SKM-1 treated with dmso at 0.1 percent for 144 hours (cell line): ENCODE measurements at regions not wholly inside any gene's neighbourhood (a gene's known extent, or its start where the extent isn't known, plus 50 kb on each side); places are given as distances from the start of the nearest gene placed in this dataset.

Experiments
- DNase-seq: peaks from one replicate; lab custom pipeline; 2025; ENCODE audit not compliant: unreplicated experiment; lab: John Stamatoyannopoulos, UW

DNA sequence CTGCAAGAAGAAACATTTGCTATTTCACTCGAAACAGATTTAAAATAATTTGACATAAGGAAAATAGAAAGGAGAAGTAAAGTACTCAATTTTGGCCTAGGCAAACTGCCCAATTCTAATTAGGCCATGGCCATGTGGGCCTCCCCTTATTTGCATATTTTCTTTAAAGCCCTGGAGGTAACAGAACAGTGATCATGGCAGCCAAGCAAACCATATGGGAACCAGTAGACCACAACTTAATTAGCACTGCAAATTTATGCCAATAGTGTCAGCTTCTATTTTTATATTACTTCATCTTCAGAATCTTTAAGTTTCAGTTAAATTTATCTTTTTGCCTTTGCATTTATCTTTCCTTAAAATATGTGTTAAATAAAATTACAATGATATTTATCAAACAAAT, 63.3 kb upstream of the THSD7A start:
- DNase-seq = no peak

DNA sequence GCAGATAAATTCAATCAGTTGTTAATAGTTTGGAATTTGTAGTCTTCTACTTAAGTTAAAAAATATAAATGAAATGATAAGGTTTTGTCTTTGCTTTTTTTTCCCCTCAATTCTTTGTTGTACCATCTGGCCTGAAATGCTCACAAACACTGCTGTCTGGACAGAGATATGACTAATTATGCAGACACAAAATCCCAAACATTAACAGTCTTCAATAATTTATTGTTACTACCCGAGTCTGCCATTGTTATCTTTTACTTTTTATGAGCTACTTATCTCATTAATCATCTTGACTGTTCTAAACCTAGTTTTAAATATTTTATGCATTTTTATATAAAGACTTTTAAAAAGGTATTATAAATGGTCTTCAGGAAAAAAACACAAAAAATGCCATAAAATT, 64.7 kb upstream of the THSD7A start:
- DNase-seq = no peak

DNA sequence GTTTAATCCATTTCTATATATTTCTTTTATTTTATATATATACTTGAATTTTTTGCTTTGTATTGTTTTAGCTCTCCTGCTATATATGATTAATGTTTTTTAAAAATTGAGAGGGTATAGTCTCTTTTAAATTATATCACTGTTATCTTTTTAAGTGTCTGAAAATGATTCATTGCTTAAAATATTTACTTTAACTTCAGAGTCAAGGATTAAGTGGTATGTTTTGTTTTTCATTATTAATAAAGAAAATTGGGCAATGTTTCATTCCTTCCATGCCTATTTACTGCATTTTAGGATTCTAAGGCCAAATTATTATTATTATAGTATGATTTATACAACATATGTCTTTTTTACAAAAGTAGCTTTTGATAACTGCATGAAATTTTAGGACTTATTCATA, 67.2 kb upstream of the THSD7A start:
- no peak for DNase-seq

DNA sequence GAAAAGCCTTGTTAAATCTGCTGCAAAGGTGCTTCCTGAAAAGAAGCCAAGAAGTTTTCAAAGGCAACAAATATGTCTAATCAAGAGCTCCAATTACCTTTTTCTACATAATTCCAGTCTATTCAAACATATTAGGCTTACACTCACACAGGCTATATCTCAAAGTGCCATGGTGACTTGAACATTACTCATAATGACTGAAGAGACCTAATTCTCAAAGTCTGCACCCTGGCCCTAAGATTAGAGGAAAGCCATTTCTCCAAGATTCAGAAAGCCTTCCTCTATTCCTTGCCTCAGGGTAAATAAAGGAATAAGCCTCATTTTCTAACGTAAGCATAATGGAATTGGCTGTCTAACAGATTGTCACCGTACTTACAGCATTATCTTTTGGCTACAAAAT, 78.3 kb upstream of the THSD7A start:
- DNase-seq = no peak

DNA sequence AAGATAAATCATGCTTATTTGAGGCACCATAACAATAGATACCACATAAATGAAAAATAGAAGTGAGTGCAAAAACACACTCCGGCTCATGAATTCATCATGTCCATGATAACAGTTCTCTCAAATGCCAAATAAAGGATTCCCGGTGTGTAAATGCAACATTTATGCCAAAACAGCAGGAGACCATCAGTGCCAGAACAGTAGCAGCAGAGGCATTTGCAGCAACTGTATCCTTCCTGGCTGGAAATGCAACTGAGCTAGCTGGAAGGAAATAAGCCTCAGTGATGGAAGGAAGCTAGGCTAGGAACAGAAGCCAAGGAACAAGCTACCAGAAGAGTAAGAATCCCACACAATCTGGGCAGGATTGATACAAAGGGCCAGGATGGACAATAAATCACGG, 79.9 kb upstream of the THSD7A start:
- DNase-seq = no peak

DNA sequence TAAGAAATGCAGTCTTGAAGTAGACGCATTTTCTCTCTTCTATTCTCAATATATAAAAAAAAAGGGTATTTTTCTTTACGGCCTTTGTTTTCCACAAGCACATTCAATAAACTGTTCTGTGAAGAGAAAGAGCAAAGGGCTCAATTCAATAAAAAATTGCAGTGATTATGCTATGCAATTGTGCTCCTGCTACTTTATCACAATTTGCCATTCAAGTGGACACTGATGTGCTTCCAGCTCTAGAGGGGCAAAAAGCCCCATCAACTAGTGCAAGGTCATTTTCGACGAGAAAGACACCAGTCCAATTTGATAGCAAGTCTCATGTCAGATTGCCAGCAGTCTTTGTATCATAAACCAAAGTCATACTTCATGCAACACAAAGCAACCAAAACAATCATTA, 82.6 kb upstream of the THSD7A start:
- no peak for DNase-seq

DNA sequence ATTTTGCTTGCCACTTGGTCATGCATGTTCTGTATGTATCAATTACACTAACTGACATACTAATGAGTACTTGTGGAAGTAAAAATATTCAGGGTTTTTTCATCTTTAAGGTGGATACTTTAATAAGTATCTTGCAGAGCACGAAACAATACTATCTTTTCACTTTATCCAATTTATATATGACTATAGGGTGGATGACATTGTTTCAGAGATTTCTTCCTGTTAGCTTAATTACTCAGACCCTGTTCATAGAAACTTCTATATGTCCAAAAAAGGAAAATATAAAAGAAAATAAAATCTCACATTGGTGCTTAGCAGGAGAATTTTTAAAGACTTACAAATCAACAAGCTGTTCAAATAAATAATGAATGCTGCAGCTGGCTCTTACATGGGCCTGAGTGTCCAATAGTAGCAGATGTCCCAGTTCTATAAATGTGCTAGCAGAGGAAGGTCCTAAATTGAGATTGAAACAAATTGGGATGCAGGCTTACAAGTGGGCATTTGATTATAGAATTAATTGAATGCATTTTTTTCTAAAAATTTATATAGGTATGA, 91.5 kb upstream of the THSD7A start:
- DNase-seq = no peak

DNA sequence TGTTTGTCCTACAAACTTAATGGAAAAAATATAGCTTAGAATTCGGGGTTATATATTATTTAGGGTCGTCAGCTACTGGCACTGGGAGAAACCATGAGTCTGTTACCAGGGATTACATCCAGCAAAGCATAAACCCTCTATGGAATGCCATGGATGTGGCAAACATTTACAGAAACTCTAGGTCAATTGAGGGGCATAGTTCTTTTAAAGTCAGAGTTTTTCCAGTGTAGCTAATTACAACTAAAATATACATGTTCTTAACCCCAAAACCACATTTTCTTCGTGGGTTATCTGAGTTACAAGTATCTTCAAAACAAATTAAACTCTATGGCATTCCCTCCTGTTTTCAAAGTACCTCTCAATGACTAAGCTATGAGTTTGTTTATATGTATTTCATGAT, 99.3 kb upstream of the THSD7A start:
- DNase-seq = no peak

DNA sequence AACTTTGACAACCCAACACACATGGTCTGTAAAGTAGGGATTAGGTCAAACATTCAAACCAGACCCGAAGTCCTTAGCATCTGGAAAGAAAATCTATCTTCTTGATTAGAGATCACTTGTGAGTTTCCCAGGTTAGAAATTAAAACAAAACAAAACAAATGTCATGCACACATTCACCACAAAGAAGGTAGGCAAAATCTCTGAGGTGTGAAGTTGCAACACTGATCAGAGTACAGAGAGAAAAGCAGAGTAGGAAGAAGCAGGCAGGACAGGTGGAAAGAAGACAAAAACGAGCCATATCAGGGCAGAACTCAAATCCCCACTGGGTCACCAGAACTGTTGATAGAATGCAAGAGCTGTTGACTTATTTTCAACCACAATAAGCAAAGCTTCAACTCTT, 102.8 kb upstream of the THSD7A start:
- DNase-seq = no peak

DNA sequence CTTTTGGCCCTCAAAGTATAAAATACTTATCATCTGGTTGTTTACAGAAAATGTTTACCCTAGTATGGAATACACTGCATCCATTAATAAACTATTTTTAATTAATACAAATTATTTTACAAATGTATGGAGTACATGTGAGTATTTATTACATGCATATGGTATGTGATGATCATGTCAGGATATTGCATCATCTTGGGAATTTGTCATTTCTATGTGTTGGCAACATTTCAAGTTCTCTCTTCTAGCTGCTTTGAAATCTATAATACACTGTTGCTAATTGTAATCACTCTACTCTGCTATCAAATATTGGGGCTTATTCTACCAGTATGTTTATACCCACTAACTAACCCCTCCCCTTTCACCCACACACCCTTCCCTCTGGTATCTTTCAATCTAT, 103.9 kb upstream of the THSD7A start:
- no peak for DNase-seq

DNA sequence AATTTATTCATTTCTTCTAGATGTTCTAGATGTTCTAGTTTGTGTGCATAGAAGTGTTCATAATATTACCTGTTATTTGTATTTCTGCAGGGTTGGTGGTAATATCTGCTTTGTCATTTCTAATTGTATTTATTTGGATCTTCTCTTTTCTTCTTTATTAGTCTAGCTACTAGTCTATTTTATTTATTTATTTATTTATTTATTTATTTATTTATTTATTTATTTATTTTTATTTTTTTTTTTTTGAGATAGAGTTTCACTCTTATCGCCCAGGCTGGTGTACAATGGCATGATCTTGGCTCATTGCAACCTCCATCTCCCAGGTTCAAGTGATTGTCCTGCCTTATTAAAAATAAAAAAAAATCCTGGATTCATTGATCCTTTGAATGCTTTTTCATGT, 114.8 kb upstream of the THSD7A start:
- DNase-seq = no peak

DNA sequence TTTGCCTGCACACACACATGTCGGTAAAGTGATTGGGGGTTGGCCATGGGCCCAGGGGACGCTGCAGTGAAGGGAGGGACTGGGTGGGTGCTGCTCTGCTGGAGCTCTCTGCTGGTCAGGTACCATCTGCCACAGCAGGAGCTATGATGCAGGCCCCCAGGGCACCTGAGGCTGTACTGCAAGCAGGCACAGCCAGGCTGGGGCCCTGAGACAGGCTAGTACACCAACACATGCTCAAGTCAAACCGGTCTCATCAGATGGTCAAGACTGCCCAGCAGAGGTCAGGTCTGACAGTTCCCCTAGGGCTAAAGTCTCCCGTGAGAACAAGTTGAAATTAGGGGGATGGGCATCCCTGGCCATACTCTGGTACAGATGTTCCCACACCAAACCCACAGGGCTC, 118.3 kb upstream of the THSD7A start:
- no peak for DNase-seq

DNA sequence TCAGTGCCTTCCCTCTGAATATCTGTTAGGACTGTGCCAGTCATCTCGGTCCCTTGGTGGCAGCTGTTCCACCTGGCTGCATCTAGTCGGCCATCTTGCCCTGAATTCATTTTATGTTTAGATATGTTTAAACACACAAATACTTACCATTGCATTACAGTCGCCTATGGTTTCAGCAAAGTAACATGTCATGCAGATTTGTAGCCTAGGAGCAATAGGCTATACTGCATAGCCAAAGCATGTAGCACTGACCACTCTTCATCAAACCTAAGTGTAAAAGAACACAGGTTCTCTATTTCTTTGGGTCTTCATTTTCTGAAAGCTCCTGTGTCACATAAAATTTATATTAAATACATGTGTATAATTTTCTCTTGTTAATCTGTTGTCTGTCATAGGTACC, 118.9 kb upstream of the THSD7A start:
- DNase-seq = no peak

DNA sequence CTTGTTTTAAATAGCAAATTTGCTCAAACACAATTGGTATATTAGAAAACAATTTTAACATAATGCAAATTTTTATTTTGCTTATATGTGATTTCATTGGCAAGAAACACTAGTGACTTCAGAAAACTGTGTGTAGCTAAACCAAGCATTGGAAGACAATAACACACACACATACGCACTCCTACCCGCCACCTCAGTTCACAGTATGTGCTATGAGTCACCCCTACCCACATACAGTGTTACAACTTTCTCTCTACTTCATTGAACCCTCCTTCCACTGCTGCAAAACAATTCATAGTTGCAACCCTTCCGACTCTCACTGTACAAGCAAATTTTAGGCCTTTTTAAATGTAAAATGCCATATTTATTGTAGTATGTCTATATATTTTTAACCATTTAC, 119.9 kb upstream of the THSD7A start:
- DNase-seq = no peak

DNA sequence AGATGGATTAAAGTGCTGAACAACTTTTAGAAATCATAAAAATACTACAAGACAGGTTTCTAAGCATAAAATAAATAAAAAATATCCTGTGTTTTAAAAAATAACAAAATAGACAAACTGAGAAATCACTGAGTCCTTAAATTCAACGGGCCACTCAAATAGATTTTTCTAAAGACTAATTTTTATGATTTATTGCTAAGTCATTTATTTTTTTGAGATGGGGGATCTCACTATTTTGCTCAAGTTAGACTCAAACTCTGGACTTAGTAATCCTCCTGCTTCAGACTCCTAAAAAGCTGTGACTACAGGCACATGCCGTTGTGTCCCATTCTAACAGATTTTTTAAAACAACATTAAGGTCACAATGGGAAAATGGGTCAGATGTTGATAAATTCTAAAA, 121.0 kb upstream of the THSD7A start:
- DNase-seq = no peak

DNA sequence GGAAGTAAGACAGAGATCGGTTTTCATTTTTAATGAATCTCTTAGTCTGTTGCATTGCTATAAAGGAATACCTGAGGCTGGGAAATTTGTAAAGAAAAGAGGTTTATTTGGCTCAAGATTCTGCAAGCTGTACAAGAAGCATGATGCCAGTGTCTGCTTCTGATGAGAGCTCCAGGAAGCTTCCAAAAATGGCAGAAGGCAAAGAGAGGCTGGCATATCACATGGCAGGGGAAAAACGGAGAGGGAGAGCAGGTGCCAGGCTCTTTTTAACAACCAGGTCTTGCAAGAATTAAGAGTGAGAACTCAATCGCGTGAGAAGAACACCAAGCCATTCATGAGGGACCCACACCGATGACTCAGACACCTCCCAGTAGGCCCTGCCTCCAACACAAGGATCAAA, 125.0 kb upstream of the THSD7A start:
- DNase-seq = no peak

DNA sequence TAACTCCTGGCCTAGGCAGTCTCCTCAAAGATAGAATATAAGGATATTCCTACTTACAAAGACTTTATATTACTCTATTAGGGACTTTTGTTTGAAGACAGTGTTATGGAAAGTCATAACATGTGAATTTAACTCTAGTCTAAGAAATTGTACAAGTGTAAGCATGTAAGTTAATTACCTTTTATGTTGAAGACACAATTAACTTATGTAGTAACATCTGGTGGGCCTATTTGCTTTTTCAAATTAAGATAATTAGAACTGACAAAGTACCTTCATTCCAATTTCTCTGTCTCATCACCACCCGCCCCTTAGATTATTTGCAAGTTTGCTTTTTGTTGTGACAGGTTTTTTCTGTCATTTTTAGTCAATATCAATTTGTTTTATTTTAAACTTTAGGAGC, 126.0 kb upstream of the THSD7A start:
- DNase-seq = no peak

DNA sequence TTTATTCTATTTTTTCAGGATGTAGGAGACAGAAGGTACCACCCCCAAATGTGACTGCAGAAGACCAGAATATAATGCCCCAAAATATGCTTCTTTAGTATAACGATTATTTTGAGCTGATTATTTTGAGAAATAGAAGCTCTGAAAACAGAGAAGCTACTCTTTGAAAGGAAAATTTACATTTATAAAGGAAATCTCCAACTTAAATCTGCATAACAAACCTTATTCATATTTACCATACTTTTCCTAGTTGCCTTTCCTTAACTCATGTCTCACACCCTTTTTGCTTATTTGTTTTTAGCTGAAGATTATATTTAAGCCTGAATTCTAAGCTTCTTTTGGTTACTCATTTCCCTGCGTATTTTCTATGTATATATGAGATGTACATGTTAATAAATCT, 127.1 kb upstream of the THSD7A start:
- no peak for DNase-seq

DNA sequence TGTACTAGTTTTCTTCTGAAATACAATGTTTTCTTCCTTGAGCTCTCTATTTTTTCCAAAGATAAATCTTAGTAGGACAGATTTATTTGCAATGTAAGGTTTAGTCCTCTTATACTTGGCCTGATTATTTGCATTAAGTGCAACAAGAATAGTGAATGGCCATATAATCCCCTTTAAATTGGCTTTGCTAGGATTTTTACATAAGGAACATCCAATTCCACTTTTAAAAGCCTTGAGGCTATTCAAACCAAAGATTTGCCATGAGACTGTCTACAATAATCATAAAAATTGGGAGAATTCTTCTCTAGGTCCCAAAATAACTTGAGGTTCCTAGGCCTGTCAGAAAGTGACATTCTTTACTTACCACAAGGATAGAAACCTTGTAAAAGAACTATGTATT, 128.6 kb upstream of the THSD7A start:
- no peak for DNase-seq

DNA sequence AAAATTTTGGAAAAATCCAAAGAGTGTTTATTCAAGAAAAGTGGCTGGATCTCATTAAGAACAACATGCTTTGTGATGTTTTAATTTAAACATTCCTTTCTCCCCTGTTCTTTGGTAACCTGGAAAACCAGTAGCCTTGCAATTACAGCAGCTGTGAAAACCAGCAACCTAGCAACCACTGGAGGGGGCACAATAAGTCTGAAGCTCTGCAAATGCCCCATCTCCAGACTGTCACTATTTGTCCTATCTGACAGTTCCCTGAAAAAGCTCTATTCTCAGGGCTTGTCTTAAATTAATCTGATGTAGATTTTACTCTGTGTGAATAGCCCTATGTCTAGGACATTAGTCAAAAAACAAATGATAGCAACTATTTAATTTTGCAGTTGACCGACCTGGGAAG, 137.6 kb upstream of the THSD7A start:
- no peak for DNase-seq

DNA sequence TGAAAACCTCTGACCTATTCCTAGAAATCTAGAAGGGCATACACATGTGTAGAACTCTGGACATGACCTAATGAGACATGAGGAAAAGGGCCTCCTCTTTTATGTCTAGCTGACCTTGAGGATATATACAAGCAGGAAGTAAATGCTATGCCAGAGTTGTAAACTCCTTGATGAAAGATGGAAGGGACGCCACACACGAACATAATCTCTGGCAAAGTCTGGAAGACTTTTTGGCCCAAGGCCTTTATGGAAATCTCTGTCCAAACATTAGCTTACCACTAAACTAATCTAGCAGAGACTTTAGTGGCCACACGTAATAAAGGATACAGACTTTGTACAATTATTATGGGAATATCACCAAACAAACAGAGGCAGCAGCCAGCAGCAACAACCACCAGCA, 138.1 kb upstream of the THSD7A start:
- no peak for DNase-seq

DNA sequence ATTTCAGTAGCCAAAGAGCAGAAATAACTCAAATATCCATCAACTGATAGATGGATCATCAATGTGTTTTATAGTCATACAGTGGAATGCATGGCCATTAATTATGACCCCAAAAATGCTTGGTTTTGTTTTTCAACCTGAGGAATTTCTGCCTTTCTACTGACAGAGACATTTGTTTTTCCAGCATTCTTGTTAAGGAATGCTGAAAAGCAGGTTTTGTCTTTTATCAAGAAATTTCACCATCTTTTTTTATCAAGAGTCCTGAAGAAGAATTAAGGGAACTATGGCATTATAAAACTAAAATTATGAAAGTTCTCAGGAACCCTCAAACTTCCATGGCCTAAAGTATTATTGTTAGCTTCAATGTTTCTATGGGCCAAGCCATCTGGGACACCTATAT, 153.4 kb upstream of the THSD7A start:
- DNase-seq = no peak

DNA sequence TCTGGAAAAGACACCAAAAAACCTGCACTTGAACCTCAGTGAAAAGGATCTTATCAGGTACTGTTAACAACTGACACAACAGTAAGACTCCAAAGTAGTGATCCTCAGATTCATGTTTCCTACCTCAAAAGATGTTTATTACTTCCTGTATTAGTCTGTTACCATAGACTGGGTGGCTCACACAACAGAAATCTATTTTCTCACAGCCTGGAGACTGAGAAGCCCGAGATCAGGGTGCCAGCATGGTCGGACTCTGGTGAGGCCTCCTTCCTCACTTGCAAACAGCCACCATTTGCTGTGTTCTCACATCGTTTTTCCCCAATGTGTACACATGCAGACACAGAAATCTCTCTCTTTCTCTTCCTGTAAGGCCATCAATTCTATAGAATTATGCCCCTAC, 154.0 kb upstream of the THSD7A start:
- DNase-seq = no peak

DNA sequence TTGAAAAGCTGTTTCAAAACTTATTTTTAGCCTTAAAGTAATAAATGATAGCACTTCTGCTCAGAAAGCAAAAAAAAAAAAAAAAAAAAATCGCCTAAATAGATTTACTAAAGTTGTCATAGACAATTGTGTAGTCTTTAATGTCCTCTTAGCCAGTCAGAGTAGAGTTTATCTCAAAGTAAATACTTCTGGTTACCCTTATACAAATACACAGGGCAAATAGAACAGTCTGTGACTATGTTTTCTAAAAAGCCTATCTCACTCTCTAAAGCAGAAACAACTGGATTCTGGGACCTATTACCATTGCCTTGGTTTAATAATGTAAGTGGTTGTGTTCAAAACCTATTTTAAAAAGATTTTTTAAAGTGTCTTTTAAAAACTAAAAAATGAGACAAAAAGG, 156.2 kb upstream of the THSD7A start:
- DNase-seq = no peak
